ENCODE measurements at regions not wholly inside any gene's neighbourhood (a gene's known extent, or its start where the extent isn't known, plus 50 kb on each side); places are given as distances from the start of the nearest gene placed in this dataset.

- no peak overlapping the region for H3K23ac ChIP-seq (ENCODE audit: insufficient read length, low read depth, low read length)
- no peak overlapping the region for H3K4me2 ChIP-seq (ENCODE audit: insufficient read depth, insufficient read length, low read length)
- peaks cover 2% of the 10 kb centered on the region; the same call in 1 of the 2 replicates for H3K4me1 ChIP-seq (ENCODE audit: insufficient read depth, low read length)
- no peaks in the 10 kb centered on the region for H3K27me3 ChIP-seq (ENCODE audit: insufficient read depth, low read length)
- DNase-seq = no peak
- Mint-ChIP-seq H3K4me1 (peaks cover 42 to 46% of the 10 kb centered on the region in 2 experiments), H3K4me3 (no peak overlapping the region), H3K27ac (peak overlapping the region in 1 of 3 experiments; percentile 68; a peak in 1 of 7 replicates), H3K36me3 (ENCODE audit: insufficient read depth in 1 of 3, low read depth in 3 of 3) (peaks cover 30 to 71% (median 45%) of the 10 kb centered on the region in 3 experiments), H3K27me3 (ENCODE audit: low read depth) (no peaks in the 10 kb centered on the region), H3K9me3 (peaks cover 29 to 30% of the 10 kb centered on the region in 2 experiments)
- TF ChIP-seq, protein P1, sequence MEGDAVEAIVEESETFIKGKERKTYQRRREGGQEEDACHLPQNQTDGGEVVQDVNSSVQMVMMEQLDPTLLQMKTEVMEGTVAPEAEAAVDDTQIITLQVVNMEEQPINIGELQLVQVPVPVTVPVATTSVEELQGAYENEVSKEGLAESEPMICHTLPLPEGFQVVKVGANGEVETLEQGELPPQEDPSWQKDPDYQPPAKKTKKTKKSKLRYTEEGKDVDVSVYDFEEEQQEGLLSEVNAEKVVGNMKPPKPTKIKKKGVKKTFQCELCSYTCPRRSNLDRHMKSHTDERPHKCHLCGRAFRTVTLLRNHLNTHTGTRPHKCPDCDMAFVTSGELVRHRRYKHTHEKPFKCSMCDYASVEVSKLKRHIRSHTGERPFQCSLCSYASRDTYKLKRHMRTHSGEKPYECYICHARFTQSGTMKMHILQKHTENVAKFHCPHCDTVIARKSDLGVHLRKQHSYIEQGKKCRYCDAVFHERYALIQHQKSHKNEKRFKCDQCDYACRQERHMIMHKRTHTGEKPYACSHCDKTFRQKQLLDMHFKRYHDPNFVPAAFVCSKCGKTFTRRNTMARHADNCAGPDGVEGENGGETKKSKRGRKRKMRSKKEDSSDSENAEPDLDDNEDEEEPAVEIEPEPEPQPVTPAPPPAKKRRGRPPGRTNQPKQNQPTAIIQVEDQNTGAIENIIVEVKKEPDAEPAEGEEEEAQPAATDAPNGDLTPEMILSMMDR (conservative IDR thresholded peaks at IDR 0.05) = no peak
- no peak overlapping the region for H3K9ac ChIP-seq (ENCODE audit: extremely low read depth, insufficient read length, low read length)
- H4K5ac ChIP-seq (ENCODE audit: insufficient read length, low read depth, low read length) = no peak overlapping the region
- no peaks in the 10 kb centered on the region for H3K9me3 ChIP-seq (ENCODE audit: control insufficient read depth, low read depth, low read length)
- no peak overlapping the region for H3K4ac ChIP-seq (ENCODE audit: low read depth, low read length)
- no peak overlapping the region for H4K8ac ChIP-seq (replicated peaks; ENCODE audit: insufficient read length, low read depth, low read length)
- no peak overlapping the region for H4K91ac ChIP-seq (ENCODE audit: insufficient read length, low read depth, low read length)
- H3K79me2 ChIP-seq (ENCODE audit: insufficient read depth, low read length) = no peaks in the 10 kb centered on the region
- H3K14ac ChIP-seq (ENCODE audit: insufficient read depth, low read length) = no peak overlapping the region
- no peaks in the 10 kb centered on the region for H3K79me1 ChIP-seq (ENCODE audit: insufficient read depth, low read depth, low read length, poor library complexity, severe bottlenecking)
- no peak overlapping the region for H2BK120ac ChIP-seq (ENCODE audit: low read depth, low read length, poor library complexity, severe bottlenecking)
- H2BK15ac ChIP-seq (ENCODE audit: low read depth, low read length) = no peak overlapping the region
- H3K27ac ChIP-seq (ENCODE audit: insufficient read length, low read depth, low read length) = no peak overlapping the region
- no peak overlapping the region for H3T11ph ChIP-seq (ENCODE audit: low read length)
- H3K18ac ChIP-seq (ENCODE audit: insufficient read length, low read depth, low read length) = no peak overlapping the region
- no peaks in the 10 kb centered on the region for H3K23me2 ChIP-seq (ENCODE audit: insufficient read length, low read depth, low read length, poor library complexity, severe bottlenecking)
- no peak overlapping the region for H2AFZ ChIP-seq (ENCODE audit: low read length)
- no peak overlapping the region for H3K56ac ChIP-seq (ENCODE audit: insufficient read length, low read depth, low read length)
- no peaks in the 10 kb centered on the region for H4K20me1 ChIP-seq (ENCODE audit: control insufficient read depth, insufficient read depth, insufficient read length)
- no peak overlapping the region for H2BK20ac ChIP-seq (ENCODE audit: low read depth, low read length, poor library complexity, severe bottlenecking)
- H2BK12ac ChIP-seq (ENCODE audit: insufficient read length, low read depth, low read length) = no peak overlapping the region
- no peak overlapping the region for H2AK5ac ChIP-seq (ENCODE audit: insufficient read length, low read length)
- H2BK5ac ChIP-seq (ENCODE audit: insufficient read length, low read length) = no peak overlapping the region
These were observed 403.6 kb downstream of the UTRN start for GRCh38 chr6:144688713-144689112.

Data from H9 (cell line).